Erythroblast (primary cell): ENCODE measurements at regions not wholly inside any gene's neighbourhood (a gene's known extent, or its start where the extent isn't known, plus 50 kb on each side); places are given as distances from the start of the nearest gene placed in this dataset.

Experiments
- GATA1 ChIP-seq: IDR thresholded peaks from 2 replicates; pipeline ENCODE4 v1.6.1; 2011; ENCODE audit warnings: low read depth, mild to moderate bottlenecking, control low read depth, low read length, moderate library complexity
- POLR2A ChIP-seq: IDR thresholded peaks from 2 replicates; pipeline ENCODE4 v1.6.1; 2011; ENCODE audit warnings: mild to moderate bottlenecking, low read length

DNA sequence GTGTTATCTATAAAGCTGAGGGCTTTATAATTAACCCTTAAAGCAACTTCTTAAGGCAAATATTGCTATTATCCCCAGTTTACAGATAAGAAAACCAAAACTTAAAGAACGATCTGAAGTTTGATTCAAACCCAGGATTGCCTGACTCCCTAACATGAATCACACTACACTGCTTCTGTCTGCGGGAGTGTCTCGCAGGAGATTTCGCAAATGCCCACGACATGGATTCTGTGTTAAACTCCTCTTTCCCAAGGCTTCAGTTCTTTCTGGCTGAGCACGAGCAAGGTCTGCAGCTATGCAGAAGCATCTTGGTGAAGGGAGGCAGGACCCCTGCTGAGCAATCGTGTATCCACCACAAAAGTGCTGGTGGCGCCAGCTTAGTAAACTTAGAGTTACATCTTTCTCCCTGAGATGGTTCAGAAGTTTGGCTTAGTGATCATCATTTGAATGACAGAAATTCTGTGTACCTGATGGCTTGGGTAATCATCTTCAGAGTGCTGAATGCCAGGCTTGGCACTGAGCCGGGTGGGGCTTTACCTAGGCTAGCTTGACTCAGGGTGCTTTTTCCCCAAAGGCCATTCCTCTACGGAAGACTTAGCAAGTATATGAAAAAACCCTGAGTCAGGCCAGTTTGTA lies 81.4 kb upstream of the PIK3R1 start:
- TF ChIP-seq POLR2A (no peak), GATA1 (no peak)
